ENCODE measurements at regions not wholly inside any gene's neighbourhood (a gene's known extent, or its start where the extent isn't known, plus 50 kb on each side); places are given as distances from the start of the nearest gene placed in this dataset.

GRCh38 chr4:126427853-126428252 lies 1113.1 kb downstream of the FAT4 start:
- 30 to 45% methylated on average over 4 of the region's 4 CpGs for WGBS, 2 donors
- H3K4me3 ChIP-seq = no peak overlapping the region
- DNase-seq = no peak
- TF ChIP-seq EP300 (IDR thresholded peaks at IDR 0.05) (no peak), POLR2AphosphoS5 (IDR thresholded peaks at IDR 0.05) (no peak), POLR2A (IDR thresholded peaks at IDR 0.05) (no peak), CTCF (IDR thresholded peaks at IDR 0.05) (no peak)
- H3K9me3 ChIP-seq = peaks cover 0 to 2% (median 0%) of the 10 kb centered on the region in 4 donors
- no peak overlapping the region for H3K27ac ChIP-seq
- H3K27me3 ChIP-seq = no peaks in the 10 kb centered on the region
- H3K36me3 ChIP-seq = no peaks in the 10 kb centered on the region
- intact Hi-C loops (cut with DNase I) = no loop called here
- no peaks in the 10 kb centered on the region for H3K4me1 ChIP-seq

GRCh38 chr4:126431049-126431448 lies 1116.3 kb downstream of the FAT4 start:
- Histone ChIP-seq H3K27ac (no peak overlapping the region), H3K4me1 (no peaks in the 10 kb centered on the region), H3K36me3 (no peaks in the 10 kb centered on the region), H3K9me3 (no peaks in the 10 kb centered on the region), H3K4me3 (no peak overlapping the region), H3K27me3 (no peaks in the 10 kb centered on the region)
- TF ChIP-seq CTCF (IDR thresholded peaks at IDR 0.05) (no peak), EP300 (IDR thresholded peaks at IDR 0.05) (no peak), POLR2AphosphoS5 (IDR thresholded peaks at IDR 0.05) (no peak), POLR2A (IDR thresholded peaks at IDR 0.05) (no peak)
- DNase-seq = no peak
- WGBS, 2 donors = 80 to 89% methylated on average over 6 of the region's 6 CpGs
- intact Hi-C loops (cut with DNase I) = no loop called here

- intact Hi-C loops (cut with DNase I) = no loop called here
- TF ChIP-seq CTCF (IDR thresholded peaks at IDR 0.05) = no peak
- no peak for TF ChIP-seq POLR2AphosphoS5 (IDR thresholded peaks at IDR 0.05)
- no peak for TF ChIP-seq EP300 (IDR thresholded peaks at IDR 0.05)
- TF ChIP-seq POLR2A (IDR thresholded peaks at IDR 0.05) = no peak
- Histone ChIP-seq H3K9me3 (no peaks in the 10 kb centered on the region), H3K4me1 (peaks cover 0 to 3% (median 0%) of the 10 kb centered on the region in 4 donors), H3K27me3 (no peaks in the 10 kb centered on the region), H3K27ac (no peak overlapping the region), H3K4me3 (no peak overlapping the region), H3K36me3 (no peaks in the 10 kb centered on the region)
- 73 to 83% methylated on average over 2 of the region's 2 CpGs for WGBS, 2 donors
- DNase-seq = no peak
Observed at GRCh38 chr4:126435491-126435890, 1120.7 kb downstream of the FAT4 start.

- TF ChIP-seq CTCF (IDR thresholded peaks at IDR 0.05) = no peak
- TF ChIP-seq POLR2AphosphoS5 (IDR thresholded peaks at IDR 0.05) = no peak
- no peak for TF ChIP-seq POLR2A (IDR thresholded peaks at IDR 0.05)
- TF ChIP-seq EP300 (IDR thresholded peaks at IDR 0.05) = no peak
- intact Hi-C loops (cut with DNase I) = no loop called here
- Histone ChIP-seq H3K4me3 (no peak overlapping the region), H3K36me3 (no peaks in the 10 kb centered on the region), H3K9me3 (no peaks in the 10 kb centered on the region), H3K4me1 (peaks cover 0 to 20% (median 7%) of the 10 kb centered on the region in 4 donors), H3K27me3 (no peaks in the 10 kb centered on the region), H3K27ac (no peak overlapping the region)
- WGBS, 2 donors = 79% methylated on average over 3 of the region's 3 CpGs
- no peak for DNase-seq
Observed at GRCh38 chr4:126440297-126440696, 1125.5 kb downstream of the FAT4 start.
